Cardiac muscle cell (in vitro differentiated cells and primary cell): ENCODE measurements at regions not wholly inside any gene's neighbourhood (a gene's known extent, or its start where the extent isn't known, plus 50 kb on each side); places are given as distances from the start of the nearest gene placed in this dataset.
"Not testable (repeated sequence)": the region's sequence is repeated elsewhere in the genome, so short reads cannot be mapped to it uniquely, and the experiment has no call there.

ENCODE experiments used
- DNase-seq, 2 donors: peaks; one replicate each; pipeline versions ENCODE4 v3.0.0 to v3.0.0-alpha.2; 2010 to 2017; ENCODE audit warnings: low read depth in 1 of 2, low spot score in 1 of 2
- H3K27ac ChIP-seq: fragments of 200-600 bp; sonication (generic); 2 replicates; pipeline ENCODE4 v1.5.1; 2016
- H3K27me3 ChIP-seq: fragments of 200-600 bp; sonication (generic); 2 replicates; pipeline ENCODE4 v1.6.0; 2016; ENCODE audit warnings: control low read depth
- H3K36me3 ChIP-seq: fragments of 200-600 bp; sonication (generic); 2 replicates; pipeline ENCODE4 v1.5.1; 2016; ENCODE audit warnings: control low read depth
- H3K4me1 ChIP-seq: fragments of 200-600 bp; sonication (generic); 2 replicates; pipeline ENCODE4 v1.8.1; 2017; ENCODE audit warnings: low read depth, mild to moderate bottlenecking, mixed run types
- H3K4me3 ChIP-seq: fragments of 200-600 bp; sonication (generic); 2 replicates; pipeline ENCODE4 v1.5.1; 2016; ENCODE audit warnings: mild to moderate bottlenecking
- H3K9me3 ChIP-seq: fragments of 200-600 bp; sonication (generic); 2 replicates; pipeline ENCODE4 v1.5.1; 2017; ENCODE audit warnings: low read depth, mild to moderate bottlenecking, control low read depth
- CTCF ChIP-seq: IDR thresholded peaks from 2 replicates; pipeline ENCODE4 v1.5.1; 2012; ENCODE audit warnings: low read depth, mild to moderate bottlenecking, low read length

- no peak for TF ChIP-seq CTCF
- no peaks in the 10 kb centered on the region for H3K27me3 ChIP-seq
- DNase-seq = no peak
- H3K9me3 ChIP-seq = no peaks in the 10 kb centered on the region
- H3K27ac ChIP-seq = no peak overlapping the region
- no peak overlapping the region for H3K4me3 ChIP-seq
- H3K36me3 ChIP-seq = no peaks in the 10 kb centered on the region
- H3K4me1 ChIP-seq = no peaks in the 10 kb centered on the region
Measured at GRCh38 chr11:98358551-98358950, 662.2 kb upstream of the CNTN5 start.

- Histone ChIP-seq H3K4me1 (no peaks in the 10 kb centered on the region), H3K4me3 (no peak overlapping the region)
Measured at GRCh38 chr11:98365190-98365589, 655.6 kb upstream of the CNTN5 start.

DNA sequence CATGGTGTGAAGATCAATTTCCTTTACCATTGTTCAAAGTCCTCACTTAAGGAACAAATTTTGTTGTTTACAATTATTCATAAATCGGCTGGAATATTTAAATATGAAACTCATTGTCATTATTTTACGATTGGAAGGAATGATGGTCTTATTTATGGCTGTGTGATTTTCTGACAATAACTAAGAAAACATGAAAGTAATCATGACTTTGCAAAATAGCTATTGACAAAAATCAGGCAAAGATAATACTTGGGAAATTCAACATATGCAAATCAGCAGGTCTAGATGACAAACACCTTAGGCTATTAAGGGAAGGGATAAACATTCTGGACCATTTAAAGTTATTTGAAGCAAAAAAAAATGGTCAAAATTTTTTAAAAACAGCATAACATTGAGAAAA is 654.8 kb upstream of the CNTN5 start:
- H3K9me3 ChIP-seq = no peaks in the 10 kb centered on the region
- no peak overlapping the region for H3K27ac ChIP-seq
- TF ChIP-seq CTCF = no peak
- H3K27me3 ChIP-seq = no peaks in the 10 kb centered on the region
- no peaks in the 10 kb centered on the region for H3K4me1 ChIP-seq
- H3K36me3 ChIP-seq = no peaks in the 10 kb centered on the region
- DNase-seq = no peak
- H3K4me3 ChIP-seq = no peak overlapping the region

More at GRCh38 chr11:98365190-98365589, 655.6 kb upstream of the CNTN5 start:
- Histone ChIP-seq H3K36me3 (no peaks in the 10 kb centered on the region), H3K9me3 (no peaks in the 10 kb centered on the region), H3K27ac (no peak overlapping the region), H3K27me3 (no peaks in the 10 kb centered on the region)
- TF ChIP-seq CTCF = no peak
- DNase-seq = no peak

DNA sequence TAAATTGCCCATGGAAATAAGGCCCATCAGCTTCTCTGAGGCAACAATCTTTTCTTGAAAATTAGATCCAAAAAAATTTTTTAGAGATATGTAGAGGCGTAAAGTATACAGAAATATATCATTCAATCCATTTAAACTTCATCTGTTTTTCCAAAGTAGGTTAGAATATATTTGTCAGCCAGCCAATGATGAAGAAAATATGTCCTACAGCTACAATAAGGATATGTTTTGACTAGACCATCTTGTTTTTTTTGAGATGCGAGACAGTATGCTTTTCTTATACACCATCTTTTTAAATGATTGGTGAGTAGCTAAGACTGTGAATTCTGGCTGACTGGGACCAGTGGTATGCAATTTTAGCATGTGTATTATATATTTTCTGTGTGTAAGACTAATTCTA is 630.4 kb upstream of the CNTN5 start:
- Histone ChIP-seq H3K4me3 (no peak overlapping the region), H3K27ac (no peak overlapping the region), H3K9me3 (no peaks in the 10 kb centered on the region), H3K27me3 (no peaks in the 10 kb centered on the region), H3K36me3 (no peaks in the 10 kb centered on the region), H3K4me1 (no peaks in the 10 kb centered on the region)
- TF ChIP-seq CTCF = no peak
- DNase-seq = no peak

DNA sequence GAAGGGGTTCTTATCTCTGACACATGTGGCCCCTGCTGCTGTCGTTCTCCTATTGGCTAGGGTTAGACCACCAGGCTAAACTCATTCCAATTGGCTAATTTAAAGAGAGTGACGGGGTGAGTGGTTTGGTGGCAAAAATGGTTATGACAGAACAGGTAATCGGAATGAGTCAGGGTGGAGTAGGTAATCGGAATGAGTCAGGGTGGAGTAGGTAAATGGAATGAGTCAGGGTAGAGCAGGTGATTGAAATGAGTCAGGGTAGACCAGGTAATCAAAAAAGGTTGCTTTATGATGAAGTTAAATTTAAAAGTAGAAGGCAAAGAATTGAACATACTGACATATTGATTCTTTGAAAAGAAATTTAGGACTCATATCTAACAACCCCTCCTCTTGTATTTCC is 626.2 kb upstream of the CNTN5 start:
- H3K36me3 ChIP-seq, H3K4me1 ChIP-seq, H3K27me3 ChIP-seq, DNase-seq, H3K9me3 ChIP-seq, H3K4me3 ChIP-seq, H3K27ac ChIP-seq: not testable (repeated sequence)

DNA sequence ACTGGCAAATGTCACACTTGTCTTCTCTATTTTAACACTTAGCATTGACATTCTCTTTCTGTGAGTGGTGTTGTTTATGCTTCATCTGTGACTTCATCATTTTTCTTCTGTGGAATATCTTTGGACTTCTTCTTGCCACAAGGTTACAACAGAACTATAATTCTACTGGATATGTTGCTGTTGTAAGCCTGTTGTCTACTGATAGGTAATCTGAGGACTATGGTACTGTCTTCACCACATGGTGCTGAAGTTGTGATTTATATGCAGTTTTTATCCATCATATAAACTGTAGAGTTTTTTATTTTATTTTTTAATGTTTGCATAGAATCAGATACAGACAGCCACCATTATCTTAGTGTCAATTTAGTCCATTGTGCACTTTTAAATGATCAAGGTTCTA is 622.2 kb upstream of the CNTN5 start:
- DNase-seq = no peak
- no peaks in the 10 kb centered on the region for H3K9me3 ChIP-seq
- no peaks in the 10 kb centered on the region for H3K4me1 ChIP-seq
- H3K4me3 ChIP-seq = no peak overlapping the region
- no peak for TF ChIP-seq CTCF
- no peaks in the 10 kb centered on the region for H3K36me3 ChIP-seq
- H3K27me3 ChIP-seq = no peaks in the 10 kb centered on the region
- no peak overlapping the region for H3K27ac ChIP-seq
